Renal cortical epithelial cell (primary cell): ENCODE measurements at regions not wholly inside any gene's neighbourhood (a gene's known extent, or its start where the extent isn't known, plus 50 kb on each side); places are given as distances from the start of the nearest gene placed in this dataset.

Experiments used
- DNase-seq: peaks from one replicate; pipeline ENCODE4 v3.0.0-alpha.2; 2011; ENCODE audit warnings: low read depth

- peak; percentile 89 for DNase-seq
Measured at GRCh38 chr7:125668321-125668993, 738.8 kb upstream of the POT1 start.

GRCh38 chr7:125664625-125665024 is 735.0 kb upstream of the POT1 start:
- no peak for DNase-seq

- peak; percentile 72 for DNase-seq
Measured at GRCh38 chr7:125663961-125664360, 734.3 kb upstream of the POT1 start.

GRCh38 chr7:125661677-125662076 is 732.1 kb upstream of the POT1 start:
- DNase-seq, result no peak

GRCh38 chr7:125661006-125661405 is 731.4 kb upstream of the POT1 start:
- peak; percentile 40 for DNase-seq

GRCh38 chr7:125654076-125654475 is 724.5 kb upstream of the POT1 start:
- no peak for DNase-seq

- DNase-seq, result no peak
Measured at GRCh38 chr7:125651823-125652528, 722.4 kb upstream of the POT1 start.

GRCh38 chr7:125648543-125648942 is 718.9 kb upstream of the POT1 start:
- no peak for DNase-seq

GRCh38 chr7:125645770-125646169 is 716.1 kb upstream of the POT1 start:
- no peak for DNase-seq

- peak; percentile 45 for DNase-seq
Measured at GRCh38 chr7:125644109-125644508, 714.5 kb upstream of the POT1 start.

- DNase-seq, result no peak
Measured at GRCh38 chr7:125643302-125643701, 713.7 kb upstream of the POT1 start.

GRCh38 chr7:125641884-125642283 is 712.3 kb upstream of the POT1 start:
- DNase-seq, result no peak

- peak; percentile 58 for DNase-seq
Measured at GRCh38 chr7:125636320-125636962, 706.8 kb upstream of the POT1 start.

GRCh38 chr7:125618516-125618915 is 688.9 kb upstream of the POT1 start:
- no peak for DNase-seq

- peak; percentile 2 for DNase-seq
Measured at GRCh38 chr7:125611582-125611981, 682.0 kb upstream of the POT1 start.

GRCh38 chr7:125606671-125607070 is 677.0 kb upstream of the POT1 start:
- peak; percentile 9 for DNase-seq

GRCh38 chr7:125605241-125605640 is 675.6 kb upstream of the POT1 start:
- DNase-seq, result peak; percentile 52

- no peak for DNase-seq
Measured at GRCh38 chr7:125602441-125602840, 672.8 kb upstream of the POT1 start.

- peak; percentile 12 for DNase-seq
Measured at GRCh38 chr7:125599387-125599786, 669.8 kb upstream of the POT1 start.

GRCh38 chr7:125592331-125592730 is 662.7 kb upstream of the POT1 start:
- no peak for DNase-seq

GRCh38 chr7:125573126-125573525 is 643.5 kb upstream of the POT1 start:
- DNase-seq, result no peak

GRCh38 chr7:125572414-125572813 is 642.8 kb upstream of the POT1 start:
- DNase-seq, result no peak

- no peak for DNase-seq
Measured at GRCh38 chr7:125568799-125569198, 639.2 kb upstream of the POT1 start.
